ENCODE measurements at regions not wholly inside any gene's neighbourhood (a gene's known extent, or its start where the extent isn't known, plus 50 kb on each side); places are given as distances from the start of the nearest gene placed in this dataset.

DNA sequence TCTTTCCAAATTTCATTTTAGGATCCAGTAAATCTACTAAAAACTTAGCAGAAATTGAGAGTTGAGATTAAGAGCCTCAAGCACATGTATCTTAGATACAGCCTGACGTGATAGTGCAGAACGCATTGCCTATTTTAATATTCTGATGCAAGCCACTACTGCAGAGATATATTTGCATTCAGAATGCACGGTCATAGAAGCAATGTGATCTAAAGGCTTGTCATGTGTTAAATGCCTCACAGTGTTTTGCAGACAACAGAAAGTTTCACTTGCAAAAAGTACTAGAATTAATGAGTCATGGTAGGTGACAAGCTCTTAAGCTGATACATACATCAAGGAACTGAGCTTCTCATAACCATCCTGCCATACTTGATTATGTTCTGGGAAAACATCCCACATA, 886.7 kb upstream of the CHAC2 start:
- no peak for TF ChIP-seq SP3 (tag by site-specific recombination; IDR thresholded peaks at IDR 0.05)
- no peak for TF ChIP-seq ZNF350 (tag by site-specific recombination; IDR thresholded peaks at IDR 0.05)
- TF ChIP-seq ZSCAN16 (tag by site-specific recombination; IDR thresholded peaks at IDR 0.05), result no peak
- TF ChIP-seq ZNF776 (tag by site-specific recombination; IDR thresholded peaks at IDR 0.05; ENCODE audit: borderline replicate concordance), result no peak
- TF ChIP-seq, protein P1, sequence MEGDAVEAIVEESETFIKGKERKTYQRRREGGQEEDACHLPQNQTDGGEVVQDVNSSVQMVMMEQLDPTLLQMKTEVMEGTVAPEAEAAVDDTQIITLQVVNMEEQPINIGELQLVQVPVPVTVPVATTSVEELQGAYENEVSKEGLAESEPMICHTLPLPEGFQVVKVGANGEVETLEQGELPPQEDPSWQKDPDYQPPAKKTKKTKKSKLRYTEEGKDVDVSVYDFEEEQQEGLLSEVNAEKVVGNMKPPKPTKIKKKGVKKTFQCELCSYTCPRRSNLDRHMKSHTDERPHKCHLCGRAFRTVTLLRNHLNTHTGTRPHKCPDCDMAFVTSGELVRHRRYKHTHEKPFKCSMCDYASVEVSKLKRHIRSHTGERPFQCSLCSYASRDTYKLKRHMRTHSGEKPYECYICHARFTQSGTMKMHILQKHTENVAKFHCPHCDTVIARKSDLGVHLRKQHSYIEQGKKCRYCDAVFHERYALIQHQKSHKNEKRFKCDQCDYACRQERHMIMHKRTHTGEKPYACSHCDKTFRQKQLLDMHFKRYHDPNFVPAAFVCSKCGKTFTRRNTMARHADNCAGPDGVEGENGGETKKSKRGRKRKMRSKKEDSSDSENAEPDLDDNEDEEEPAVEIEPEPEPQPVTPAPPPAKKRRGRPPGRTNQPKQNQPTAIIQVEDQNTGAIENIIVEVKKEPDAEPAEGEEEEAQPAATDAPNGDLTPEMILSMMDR (tag by site-specific recombination; IDR thresholded peaks at IDR 0.05), result no peak
- TF ChIP-seq, protein P2, sequence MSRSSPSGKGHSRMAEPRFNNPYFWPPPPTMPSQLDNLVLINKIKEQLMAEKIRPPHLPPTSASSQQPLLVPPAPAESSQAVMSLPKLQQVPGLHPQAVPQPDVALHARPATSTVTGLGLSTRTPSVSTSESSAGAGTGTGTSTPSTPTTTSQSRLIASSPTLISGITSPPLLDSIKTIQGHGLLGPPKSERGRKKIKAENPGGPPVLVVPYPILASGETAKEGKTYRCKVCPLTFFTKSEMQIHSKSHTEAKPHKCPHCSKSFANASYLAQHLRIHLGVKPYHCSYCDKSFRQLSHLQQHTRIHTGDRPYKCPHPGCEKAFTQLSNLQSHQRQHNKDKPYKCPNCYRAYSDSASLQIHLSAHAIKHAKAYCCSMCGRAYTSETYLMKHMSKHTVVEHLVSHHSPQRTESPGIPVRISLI (tag by site-specific recombination; IDR thresholded peaks at IDR 0.05), result no peak
- TF ChIP-seq YY1 (tag by site-specific recombination; IDR thresholded peaks at IDR 0.05), result no peak
- no peak for TF ChIP-seq ZNF768 (tag by site-specific recombination; IDR thresholded peaks at IDR 0.05)
- TF ChIP-seq ZNF341 (tag by site-specific recombination; IDR thresholded peaks at IDR 0.05; ENCODE audit: low read depth), result no peak
- no peak for TF ChIP-seq ZBTB7A (tag by site-specific recombination; IDR thresholded peaks at IDR 0.05; ENCODE audit: low read depth)
- no peak for TF ChIP-seq EGR2 (tag by site-specific recombination; IDR thresholded peaks at IDR 0.05; ENCODE audit: low read depth)
- no peak for TF ChIP-seq ZNF404 (tag by site-specific recombination; IDR thresholded peaks at IDR 0.05)
- TF ChIP-seq, protein P3, sequence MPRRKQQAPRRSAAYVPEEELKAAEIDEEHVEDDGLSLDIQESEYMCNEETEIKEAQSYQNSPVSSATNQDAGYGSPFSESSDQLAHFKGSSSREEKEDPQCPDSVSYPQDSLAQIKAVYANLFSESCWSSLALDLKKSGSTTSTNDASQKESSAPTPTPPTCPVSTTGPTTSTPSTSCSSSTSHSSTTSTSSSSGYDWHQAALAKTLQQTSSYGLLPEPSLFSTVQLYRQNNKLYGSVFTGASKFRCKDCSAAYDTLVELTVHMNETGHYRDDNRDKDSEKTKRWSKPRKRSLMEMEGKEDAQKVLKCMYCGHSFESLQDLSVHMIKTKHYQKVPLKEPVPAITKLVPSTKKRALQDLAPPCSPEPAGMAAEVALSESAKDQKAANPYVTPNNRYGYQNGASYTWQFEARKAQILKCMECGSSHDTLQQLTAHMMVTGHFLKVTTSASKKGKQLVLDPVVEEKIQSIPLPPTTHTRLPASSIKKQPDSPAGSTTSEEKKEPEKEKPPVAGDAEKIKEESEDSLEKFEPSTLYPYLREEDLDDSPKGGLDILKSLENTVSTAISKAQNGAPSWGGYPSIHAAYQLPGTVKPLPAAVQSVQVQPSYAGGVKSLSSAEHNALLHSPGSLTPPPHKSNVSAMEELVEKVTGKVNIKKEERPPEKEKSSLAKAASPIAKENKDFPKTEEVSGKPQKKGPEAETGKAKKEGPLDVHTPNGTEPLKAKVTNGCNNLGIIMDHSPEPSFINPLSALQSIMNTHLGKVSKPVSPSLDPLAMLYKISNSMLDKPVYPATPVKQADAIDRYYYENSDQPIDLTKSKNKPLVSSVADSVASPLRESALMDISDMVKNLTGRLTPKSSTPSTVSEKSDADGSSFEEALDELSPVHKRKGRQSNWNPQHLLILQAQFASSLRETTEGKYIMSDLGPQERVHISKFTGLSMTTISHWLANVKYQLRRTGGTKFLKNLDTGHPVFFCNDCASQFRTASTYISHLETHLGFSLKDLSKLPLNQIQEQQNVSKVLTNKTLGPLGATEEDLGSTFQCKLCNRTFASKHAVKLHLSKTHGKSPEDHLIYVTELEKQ (tag by site-specific recombination; IDR thresholded peaks at IDR 0.05; ENCODE audit: borderline replicate concordance), result no peak
